RKO (cell line): ENCODE measurements at regions not wholly inside any gene's neighbourhood (a gene's known extent, or its start where the extent isn't known, plus 50 kb on each side); places are given as distances from the start of the nearest gene placed in this dataset.
"Not testable (repeated sequence)": the region's sequence is repeated elsewhere in the genome, so short reads cannot be mapped to it uniquely, and the experiment has no call there.

ENCODE experiments used
- DNase-seq: peaks from one replicate; pipeline ENCODE4 v3.0.0-alpha.2; 2016; ENCODE audit warnings: low spot score

- DNase-seq = no peak
Observed at GRCh38 chr21:19402870-19403269, 999.3 kb upstream of the TMPRSS15 start.

DNA sequence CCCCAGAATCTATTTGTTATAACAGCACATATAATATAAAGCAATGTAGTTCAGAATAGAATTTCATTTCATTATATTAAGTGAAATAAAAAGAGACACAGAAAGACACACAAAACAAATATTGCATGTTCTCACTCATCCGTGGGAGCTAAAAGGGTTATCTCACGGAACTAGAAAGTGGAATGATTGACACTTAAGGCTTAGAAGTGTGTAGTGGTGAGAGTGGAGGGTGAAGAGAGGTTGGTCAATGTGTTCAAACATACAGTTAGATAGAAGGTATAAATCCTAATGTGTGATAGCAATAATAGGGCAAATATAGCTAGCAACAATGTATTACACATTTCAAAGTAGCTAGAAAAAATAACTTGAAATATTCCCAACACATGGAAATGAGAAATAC, 1001.7 kb upstream of the TMPRSS15 start:
- DNase-seq = no peak

DNA sequence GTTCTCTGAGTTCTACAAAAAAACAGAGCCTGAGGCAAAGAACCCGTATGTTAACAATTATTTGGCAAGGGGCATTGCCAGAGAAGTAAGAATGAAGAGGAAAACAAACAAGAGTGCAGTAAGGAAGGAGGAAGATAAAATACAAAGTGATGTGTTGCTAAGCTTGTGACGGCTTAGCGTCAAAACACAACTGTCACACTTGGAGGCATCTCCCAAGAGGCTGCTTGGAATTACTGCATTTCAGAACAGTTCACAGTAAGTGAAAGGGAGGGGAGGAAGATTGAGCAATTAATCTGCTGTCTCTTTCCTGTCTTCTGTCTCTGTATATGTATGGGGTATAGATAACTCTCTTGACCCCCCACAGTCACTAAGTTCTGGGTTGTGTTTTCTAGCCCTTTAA, 1017.0 kb upstream of the TMPRSS15 start:
- DNase-seq = no peak

GRCh38 chr21:19433623-19434022, 1030.0 kb upstream of the TMPRSS15 start:
- no peak for DNase-seq

GRCh38 chr21:19440792-19441655, 1037.4 kb upstream of the TMPRSS15 start:
- no peak for DNase-seq

DNA sequence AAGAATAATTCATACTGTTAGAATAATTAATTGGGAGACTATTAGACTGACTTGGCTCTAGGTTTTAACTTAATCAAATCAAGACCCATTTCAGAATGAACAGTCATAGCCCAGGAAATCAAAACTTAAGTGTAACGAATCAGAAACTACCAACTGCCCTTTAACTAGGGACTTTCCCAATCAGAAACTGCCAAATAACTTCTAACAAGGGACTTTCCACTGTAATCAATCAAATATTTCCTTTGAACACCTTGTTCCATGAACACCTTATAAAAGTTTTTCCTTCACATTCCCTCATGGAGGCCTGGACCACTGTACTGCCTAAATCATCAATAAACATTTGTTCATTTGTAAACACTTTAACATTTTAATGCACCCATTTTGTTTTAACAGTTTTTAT, 1054.7 kb upstream of the TMPRSS15 start:
- no peak for DNase-seq

- DNase-seq = no peak
Observed at GRCh38 chr21:19461481-19462205, 1058.1 kb upstream of the TMPRSS15 start.

DNA sequence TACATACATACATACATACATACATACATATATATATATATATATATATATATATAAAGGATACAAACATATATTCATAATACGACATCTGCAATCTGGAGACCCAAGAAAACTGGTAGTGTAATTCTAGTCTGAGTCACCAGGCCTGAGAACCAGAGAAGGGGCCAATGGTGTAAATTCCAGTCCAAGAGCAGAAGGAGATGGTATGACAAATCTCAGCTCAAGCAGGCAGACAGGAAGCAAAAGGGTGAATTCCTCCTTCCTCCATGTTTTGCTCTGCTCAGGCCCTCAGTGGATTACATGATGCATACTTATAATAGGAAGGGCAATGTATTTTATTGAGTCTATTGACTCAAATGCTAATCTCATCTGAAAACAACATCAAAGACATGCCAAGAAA, 1060.4 kb upstream of the TMPRSS15 start:
- peak; percentile 5 for DNase-seq

- DNase-seq = no peak
Observed at GRCh38 chr21:19468991-19469715, 1065.6 kb upstream of the TMPRSS15 start.

DNA sequence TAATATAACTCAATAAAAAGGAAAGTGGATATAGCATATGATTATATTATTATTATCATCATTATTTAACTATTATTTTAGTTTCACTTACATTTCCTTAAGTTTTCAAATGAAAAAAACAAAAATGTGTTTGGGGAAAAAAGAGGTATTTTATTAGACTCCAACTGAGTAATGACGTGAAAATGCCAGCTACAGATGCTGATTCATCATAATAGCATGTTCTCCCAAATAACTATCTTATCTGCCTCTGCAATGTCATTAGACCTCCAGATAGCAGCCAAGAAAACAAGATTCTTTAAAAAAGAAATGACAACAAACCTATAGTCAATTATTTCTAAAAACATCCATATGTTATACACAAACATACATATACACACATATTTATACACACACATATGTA, 1071.9 kb upstream of the TMPRSS15 start:
- DNase-seq = no peak

DNA sequence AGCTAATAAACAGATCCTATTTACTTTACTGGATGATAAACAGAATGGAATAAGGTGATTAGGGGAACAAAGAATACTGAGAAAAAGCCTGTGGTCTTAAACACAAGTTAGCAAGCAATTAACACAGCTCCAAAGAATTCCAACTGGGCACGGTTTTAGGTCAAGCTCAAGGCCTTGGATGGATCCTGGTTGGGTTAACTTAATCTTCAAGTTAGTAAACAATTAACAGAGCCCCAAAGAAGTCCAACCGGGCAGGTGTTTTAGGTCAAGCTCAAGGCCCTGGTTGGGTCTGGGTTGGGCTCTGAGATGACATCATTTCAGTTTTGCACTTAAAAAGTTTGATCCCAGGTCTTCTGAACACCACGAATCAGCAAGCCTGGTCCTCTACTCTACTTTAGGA, 1086.3 kb upstream of the TMPRSS15 start:
- DNase-seq = no peak

GRCh38 chr21:19490481-19490880, 1086.9 kb upstream of the TMPRSS15 start:
- no peak for DNase-seq

DNA sequence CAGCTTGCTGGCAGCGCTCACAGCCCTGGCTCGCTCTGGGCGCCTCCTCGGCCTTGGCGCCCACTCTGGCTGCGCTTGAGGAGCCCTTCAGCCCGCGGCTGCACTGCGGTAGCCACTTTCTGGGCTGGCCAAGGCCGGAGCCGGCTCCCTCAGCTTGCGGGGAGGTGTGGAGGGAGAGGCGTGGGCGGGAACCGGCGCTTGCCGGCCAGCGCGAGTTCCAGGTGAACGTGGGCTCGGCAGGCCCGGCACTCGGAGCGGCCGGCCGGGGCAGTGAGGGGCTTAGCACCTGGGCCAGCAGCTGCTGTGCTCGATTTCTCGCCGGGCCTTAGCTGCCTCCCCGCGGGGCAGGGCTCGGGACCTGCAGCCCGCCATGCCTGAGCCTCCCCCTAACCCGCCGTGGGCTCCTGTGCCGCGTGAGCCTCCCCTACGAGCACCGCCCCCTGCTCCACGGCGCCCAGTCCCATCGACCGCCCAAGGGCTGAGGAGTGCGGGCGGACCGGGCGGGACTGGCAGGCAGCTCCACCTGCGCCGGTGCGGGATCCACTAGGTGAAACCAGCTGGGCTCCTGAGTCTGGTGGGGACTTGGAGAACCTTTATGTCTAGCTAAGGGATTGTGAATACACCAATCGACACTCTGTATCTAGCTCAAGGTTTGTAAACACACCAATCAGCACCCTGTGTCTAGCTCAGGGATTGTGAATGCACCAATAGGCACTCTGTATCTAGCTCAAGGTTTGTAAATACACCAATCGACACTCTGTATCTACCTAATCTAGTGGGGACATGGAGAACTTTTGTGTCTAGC, 1090.1 kb upstream of the TMPRSS15 start:
- DNase-seq = not testable (repeated sequence)

DNA sequence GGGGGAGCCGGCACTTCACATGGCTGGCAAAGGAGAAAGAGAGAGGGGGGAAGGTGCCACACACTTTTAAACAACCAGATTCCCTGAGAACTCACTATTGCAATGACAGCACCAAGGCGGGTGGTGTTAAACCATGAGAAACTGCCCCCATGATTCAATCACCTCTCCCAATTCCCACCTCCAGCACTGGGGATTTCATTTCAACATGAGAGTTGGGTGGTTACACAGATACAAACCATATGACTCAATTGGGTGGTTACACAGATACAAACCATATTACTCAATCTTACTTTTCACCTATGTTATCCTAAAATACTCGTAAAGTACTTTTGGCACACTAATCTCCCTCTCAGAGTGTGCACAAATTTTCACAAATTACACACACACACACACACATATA, 1097.5 kb upstream of the TMPRSS15 start:
- no peak for DNase-seq

GRCh38 chr21:19507682-19508260, 1104.2 kb upstream of the TMPRSS15 start:
- DNase-seq = peak; percentile 22

DNA sequence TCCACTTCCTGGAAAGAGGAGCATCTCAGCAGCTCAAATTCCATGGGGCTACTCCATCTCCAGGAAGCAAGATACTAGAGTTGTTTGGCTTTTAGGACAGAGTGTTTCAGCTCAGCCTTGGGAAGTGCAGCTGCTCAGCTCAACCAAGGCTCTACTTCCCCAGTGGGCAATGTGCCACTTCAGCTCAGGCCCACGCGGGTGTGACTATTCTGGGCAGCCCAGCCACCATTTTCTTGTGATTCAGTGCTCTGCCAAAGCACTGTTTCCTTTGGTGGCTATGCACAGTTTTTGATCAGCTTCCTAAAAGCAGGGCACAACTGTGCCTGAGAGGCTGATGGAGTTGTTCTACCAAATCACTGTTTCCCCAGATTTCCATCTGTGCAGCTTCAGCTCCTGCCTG, 1104.9 kb upstream of the TMPRSS15 start:
- DNase-seq = no peak

GRCh38 chr21:19508844-19509243, 1105.3 kb upstream of the TMPRSS15 start:
- no peak for DNase-seq

GRCh38 chr21:19510057-19510456, 1106.5 kb upstream of the TMPRSS15 start:
- no peak for DNase-seq

- no peak for DNase-seq
Observed at GRCh38 chr21:19510653-19511052, 1107.1 kb upstream of the TMPRSS15 start.

DNA sequence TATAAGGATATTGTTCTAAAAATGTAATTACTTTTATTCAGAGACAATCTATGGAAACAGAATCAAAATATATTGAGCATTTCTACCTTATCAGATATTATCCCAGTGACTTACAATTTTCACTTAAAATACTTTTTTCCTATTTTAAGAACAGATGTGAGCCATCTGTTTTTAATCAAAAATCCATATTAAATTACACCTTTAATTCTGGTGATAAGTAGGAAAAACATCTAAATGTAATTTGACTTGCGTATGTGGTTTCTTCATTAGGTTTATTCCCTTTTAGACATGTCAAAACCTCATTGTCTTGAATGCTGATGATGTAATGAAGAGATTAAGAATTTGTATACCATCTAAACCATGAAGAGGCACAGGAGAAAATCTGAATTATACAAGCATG, 1118.8 kb upstream of the TMPRSS15 start:
- no peak for DNase-seq

DNA sequence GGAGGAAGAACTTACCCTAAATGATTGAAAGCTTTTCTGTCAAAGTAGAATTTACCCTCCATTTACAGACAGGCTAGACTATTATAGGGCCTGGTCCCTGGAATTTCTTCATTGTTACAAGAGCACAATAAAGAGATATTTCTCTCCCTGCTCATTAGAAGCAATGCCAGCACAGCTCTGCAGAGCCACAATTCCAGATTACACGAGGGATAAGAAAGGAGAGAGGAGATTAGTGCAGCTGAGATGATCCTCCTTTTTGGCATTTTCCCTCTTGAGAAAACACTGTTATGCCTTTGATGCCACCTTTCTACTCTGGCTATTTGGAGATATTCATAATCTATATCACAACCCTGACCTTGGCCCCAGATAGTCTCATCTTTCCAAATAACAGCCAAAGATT, 1119.5 kb upstream of the TMPRSS15 start:
- DNase-seq = no peak

- no peak for DNase-seq
Observed at GRCh38 chr21:19523746-19524145, 1120.2 kb upstream of the TMPRSS15 start.
